Liver (tissue), 8 donors: ENCODE measurements at regions not wholly inside any gene's neighbourhood (a gene's known extent, or its start where the extent isn't known, plus 50 kb on each side); places are given as distances from the start of the nearest gene placed in this dataset.

Experiments
- DNase-seq: peaks from one replicate; pipeline ENCODE4 v3.0.0-alpha.2; 2017; ENCODE audit warnings: low spot score
- H3K27ac ChIP-seq, 2 donors: one replicate each; pipeline ENCODE4 v1.7.0; 2013; ENCODE audit warnings: inconsistent platforms in 2 of 2, low read length in 2 of 2, control low read depth in 1 of 2, low read depth in 1 of 2, mild to moderate bottlenecking in 1 of 2
- H3K27me3 ChIP-seq, 4 donors: one replicate each; pipeline versions ENCODE4 v1.6.1 to v1.7.0; 2013; ENCODE audit warnings: low read length in 3 of 4, inconsistent platforms in 1 of 4, mild to moderate bottlenecking in 1 of 4, moderate library complexity in 1 of 4; ENCODE audit not compliant: control insufficient read depth in 4 of 4, insufficient read depth in 4 of 4
- H3K36me3 ChIP-seq, 4 donors: one replicate each; pipeline versions ENCODE4 v1.6.1 to v1.7.0; 2013; ENCODE audit warnings: low read length in 3 of 4, mild to moderate bottlenecking in 3 of 4, low read depth in 1 of 4, moderate library complexity in 1 of 4; ENCODE audit not compliant: control insufficient read depth in 4 of 4, insufficient read depth in 3 of 4
- H3K4me1 ChIP-seq, 4 donors: one replicate each; pipeline versions ENCODE4 v1.6.1 to v1.7.0; 2013; ENCODE audit warnings: low read length in 3 of 4, mild to moderate bottlenecking in 3 of 4, moderate library complexity in 1 of 4; ENCODE audit not compliant: control insufficient read depth in 4 of 4, insufficient read depth in 4 of 4
- H3K4me3 ChIP-seq, 3 donors: one replicate each; pipeline versions ENCODE4 v1.6.1 to v1.7.0; 2013; ENCODE audit warnings: low read length in 3 of 3, control low read depth in 1 of 3, low read depth in 1 of 3, mild to moderate bottlenecking in 1 of 3
- H3K9ac ChIP-seq, 2 donors: one replicate each; pipeline ENCODE4 v1.7.0; 2013; ENCODE audit warnings: low read length in 2 of 2, mild to moderate bottlenecking in 2 of 2, moderate library complexity in 2 of 2, control low read depth in 1 of 2, low read depth in 1 of 2
- H3K9me3 ChIP-seq, 4 donors: one replicate each; pipeline versions ENCODE4 v1.6.1 to v1.7.0; 2013; ENCODE audit warnings: low read length in 3 of 4; ENCODE audit not compliant: control insufficient read depth in 4 of 4
- EGR1 ChIP-seq, 2 donors: IDR thresholded peaks; 2 replicates each; pipeline ENCODE4 v1.6.1; 2016 to 2018; ENCODE audit warnings: antibody characterized with exemption in 2 of 2, low read depth in 2 of 2
- FOXA1 ChIP-seq: IDR thresholded peaks from 2 replicates; pipeline ENCODE4 v1.6.1; 2016; ENCODE audit warnings: antibody characterized with exemption
- FOXA2 ChIP-seq: IDR thresholded peaks from 2 replicates; pipeline ENCODE4 v1.6.1; 2016; ENCODE audit warnings: antibody characterized with exemption
- GABPA ChIP-seq, 2 donors: IDR thresholded peaks in 1 of 2; conservative IDR thresholded peaks in 1 of 2; 2 replicates each; pipeline ENCODE4 v1.6.1; 2016; ENCODE audit warnings: antibody characterized with exemption in 2 of 2, mild to moderate bottlenecking in 1 of 2, moderate library complexity in 1 of 2
- HNF4A ChIP-seq, 2 donors: conservative IDR thresholded peaks; 2 replicates each; pipeline ENCODE4 v1.6.1; 2016; ENCODE audit warnings: antibody characterized with exemption in 2 of 2, mild to moderate bottlenecking in 2 of 2
- HNF4G ChIP-seq: IDR thresholded peaks from 2 replicates; pipeline ENCODE4 v1.6.1; 2016; ENCODE audit warnings: antibody characterized with exemption
- JUND ChIP-seq, 2 donors: IDR thresholded peaks; 2 replicates each; pipeline ENCODE4 v1.6.1; 2016; ENCODE audit warnings: antibody characterized with exemption in 2 of 2
- NR2F2 ChIP-seq: IDR thresholded peaks from 2 replicates; pipeline ENCODE4 v1.6.1; 2016; ENCODE audit warnings: antibody characterized with exemption
- RAD21 ChIP-seq, 2 donors: IDR thresholded peaks; 2 replicates each; pipeline ENCODE4 v1.6.1; 2016; ENCODE audit warnings: antibody characterized with exemption in 2 of 2, mild to moderate bottlenecking in 2 of 2
- RXRA ChIP-seq, 2 donors: IDR thresholded peaks; 2 replicates each; pipeline ENCODE4 v1.6.1; 2017 to 2018; ENCODE audit warnings: antibody characterized with exemption in 2 of 2, mild to moderate bottlenecking in 1 of 2
- SP1 ChIP-seq: IDR thresholded peaks from 2 replicates; pipeline ENCODE4 v1.6.1; 2018; ENCODE audit warnings: antibody characterized with exemption, mild to moderate bottlenecking
- TAF1 ChIP-seq: conservative IDR thresholded peaks from 2 replicates; pipeline ENCODE4 v1.6.1; 2016; ENCODE audit warnings: antibody characterized with exemption, mild to moderate bottlenecking
- YY1 ChIP-seq: IDR thresholded peaks from 2 replicates; pipeline ENCODE4 v1.6.1; 2016; ENCODE audit warnings: antibody characterized with exemption, mild to moderate bottlenecking
- WGBS: extraction: QIAGEN DNeasy Blood & Tissue Kit; methylation state at CpG from one replicate; pipeline ENCODE4 v1.1.7; 2013; 5-methylcytosine and 5-hydroxymethylcytosine counted together
- TF ChIP-seq, protein P1 (sequence below): IDR thresholded peaks from 2 replicates; pipeline ENCODE4 v1.6.1; 2016; ENCODE audit warnings: antibody characterized with exemption
- TF ChIP-seq, protein P2 (sequence below): IDR thresholded peaks from 2 replicates; pipeline ENCODE4 v1.6.1; 2016; ENCODE audit warnings: antibody characterized with exemption
- TF ChIP-seq, protein P3 (sequence below): IDR thresholded peaks from 2 replicates; pipeline ENCODE4 v1.6.1; 2016; ENCODE audit warnings: antibody characterized with exemption
- TF ChIP-seq, protein P4 (sequence below): IDR thresholded peaks from 2 replicates; pipeline ENCODE4 v1.6.1; 2016; ENCODE audit warnings: antibody characterized with exemption, mild to moderate bottlenecking
- TF ChIP-seq, protein P5 (sequence below): fragments of 150-350 bp; IDR thresholded peaks from 2 replicates; pipeline ENCODE4 v1.5.1; 2017; ENCODE audit warnings: improper control_type of control experiment, low read depth, low read length; ENCODE audit not compliant: missing input control
- donor health status: healthy.
- donor health status: healthy.
- donor health status: healthy.
- donor health status: healthy.
- donor health status: healthy.

DNA sequence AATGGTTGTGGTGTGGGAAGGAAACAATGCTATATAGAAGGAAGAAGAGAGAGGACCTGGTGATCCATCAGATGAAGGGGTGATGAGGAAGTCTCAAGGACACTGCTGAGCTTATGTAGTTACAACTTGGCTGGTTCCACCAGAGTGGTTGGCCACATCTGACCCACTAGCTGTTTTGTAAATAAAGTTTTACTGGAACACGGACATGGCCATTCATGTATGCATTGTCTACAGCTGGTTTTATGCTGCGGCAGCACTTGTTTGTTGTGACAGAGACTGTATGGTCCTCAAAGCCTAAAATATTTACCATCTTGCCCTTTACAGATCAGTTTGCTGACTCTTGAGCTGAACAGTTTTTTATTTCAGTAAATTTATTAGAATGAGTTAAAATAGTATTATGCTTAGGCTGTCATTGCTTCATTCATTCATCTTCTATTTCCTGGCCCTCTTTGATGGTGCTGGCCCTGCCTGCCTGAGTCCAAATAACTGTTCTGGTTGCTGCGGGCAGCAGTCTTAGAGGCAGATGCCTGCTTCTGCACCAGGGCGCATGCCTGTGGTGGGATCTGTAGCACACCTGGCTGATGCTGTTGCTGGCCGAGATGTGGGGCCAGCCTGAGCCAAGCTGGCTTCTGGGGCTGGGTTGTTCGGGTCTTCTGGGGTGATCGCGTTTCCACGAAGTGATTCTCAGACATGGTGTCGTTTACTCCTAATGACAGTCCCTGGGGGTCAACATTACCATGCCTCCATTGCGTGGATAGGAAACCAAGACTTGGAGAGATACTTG is 61.4 kb upstream of the WNT4 start:
- Histone ChIP-seq H3K27ac (no peak overlapping the region), H3K9ac (no peak overlapping the region), H3K4me3 (no peak overlapping the region), H3K9me3 (peaks cover 0 to 2% (median 0%) of the 10 kb centered on the region in 4 donors), H3K27me3 (peaks cover 0 to 18% (median 3%) of the 10 kb centered on the region in 4 donors), H3K36me3 (no peaks in the 10 kb centered on the region), H3K4me1 (peaks cover 0 to 4% (median 0%) of the 10 kb centered on the region in 4 donors)
- DNase-seq: no peak
- 77% methylated on average over 11 of the region's 11 CpGs for WGBS
- TF ChIP-seq, protein P1, sequence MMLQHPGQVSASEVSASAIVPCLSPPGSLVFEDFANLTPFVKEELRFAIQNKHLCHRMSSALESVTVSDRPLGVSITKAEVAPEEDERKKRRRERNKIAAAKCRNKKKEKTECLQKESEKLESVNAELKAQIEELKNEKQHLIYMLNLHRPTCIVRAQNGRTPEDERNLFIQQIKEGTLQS: no peak
- TF ChIP-seq TAF1 (no peak), YY1 (no peak), JUND (IDR thresholded peaks at IDR 0.05) (no peak), SP1 (no peak), EGR1 (IDR thresholded peaks at IDR 0.05; ENCODE audit: low read depth in 2 of 2) (no peak), HNF4A (conservative IDR thresholded peaks at IDR 0.05) (no peak), FOXA2 (no peak), HNF4G (no peak), FOXA1 (no peak), NR2F2 (no peak), GABPA (IDR thresholded peaks at IDR 0.05 in 1 of 2, conservative IDR thresholded peaks at IDR 0.05 in 1 of 2) (no peak), RXRA (IDR thresholded peaks at IDR 0.05) (no peak), RAD21 (IDR thresholded peaks at IDR 0.05) (no peak)
- TF ChIP-seq, protein P2, sequence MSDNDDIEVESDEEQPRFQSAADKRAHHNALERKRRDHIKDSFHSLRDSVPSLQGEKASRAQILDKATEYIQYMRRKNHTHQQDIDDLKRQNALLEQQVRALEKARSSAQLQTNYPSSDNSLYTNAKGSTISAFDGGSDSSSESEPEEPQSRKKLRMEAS: no peak
- TF ChIP-seq, protein P3, sequence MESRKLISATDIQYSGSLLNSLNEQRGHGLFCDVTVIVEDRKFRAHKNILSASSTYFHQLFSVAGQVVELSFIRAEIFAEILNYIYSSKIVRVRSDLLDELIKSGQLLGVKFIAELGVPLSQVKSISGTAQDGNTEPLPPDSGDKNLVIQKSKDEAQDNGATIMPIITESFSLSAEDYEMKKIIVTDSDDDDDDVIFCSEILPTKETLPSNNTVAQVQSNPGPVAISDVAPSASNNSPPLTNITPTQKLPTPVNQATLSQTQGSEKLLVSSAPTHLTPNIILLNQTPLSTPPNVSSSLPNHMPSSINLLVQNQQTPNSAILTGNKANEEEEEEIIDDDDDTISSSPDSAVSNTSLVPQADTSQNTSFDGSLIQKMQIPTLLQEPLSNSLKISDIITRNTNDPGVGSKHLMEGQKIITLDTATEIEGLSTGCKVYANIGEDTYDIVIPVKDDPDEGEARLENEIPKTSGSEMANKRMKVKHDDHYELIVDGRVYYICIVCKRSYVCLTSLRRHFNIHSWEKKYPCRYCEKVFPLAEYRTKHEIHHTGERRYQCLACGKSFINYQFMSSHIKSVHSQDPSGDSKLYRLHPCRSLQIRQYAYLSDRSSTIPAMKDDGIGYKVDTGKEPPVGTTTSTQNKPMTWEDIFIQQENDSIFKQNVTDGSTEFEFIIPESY: no peak
- TF ChIP-seq, protein P4, sequence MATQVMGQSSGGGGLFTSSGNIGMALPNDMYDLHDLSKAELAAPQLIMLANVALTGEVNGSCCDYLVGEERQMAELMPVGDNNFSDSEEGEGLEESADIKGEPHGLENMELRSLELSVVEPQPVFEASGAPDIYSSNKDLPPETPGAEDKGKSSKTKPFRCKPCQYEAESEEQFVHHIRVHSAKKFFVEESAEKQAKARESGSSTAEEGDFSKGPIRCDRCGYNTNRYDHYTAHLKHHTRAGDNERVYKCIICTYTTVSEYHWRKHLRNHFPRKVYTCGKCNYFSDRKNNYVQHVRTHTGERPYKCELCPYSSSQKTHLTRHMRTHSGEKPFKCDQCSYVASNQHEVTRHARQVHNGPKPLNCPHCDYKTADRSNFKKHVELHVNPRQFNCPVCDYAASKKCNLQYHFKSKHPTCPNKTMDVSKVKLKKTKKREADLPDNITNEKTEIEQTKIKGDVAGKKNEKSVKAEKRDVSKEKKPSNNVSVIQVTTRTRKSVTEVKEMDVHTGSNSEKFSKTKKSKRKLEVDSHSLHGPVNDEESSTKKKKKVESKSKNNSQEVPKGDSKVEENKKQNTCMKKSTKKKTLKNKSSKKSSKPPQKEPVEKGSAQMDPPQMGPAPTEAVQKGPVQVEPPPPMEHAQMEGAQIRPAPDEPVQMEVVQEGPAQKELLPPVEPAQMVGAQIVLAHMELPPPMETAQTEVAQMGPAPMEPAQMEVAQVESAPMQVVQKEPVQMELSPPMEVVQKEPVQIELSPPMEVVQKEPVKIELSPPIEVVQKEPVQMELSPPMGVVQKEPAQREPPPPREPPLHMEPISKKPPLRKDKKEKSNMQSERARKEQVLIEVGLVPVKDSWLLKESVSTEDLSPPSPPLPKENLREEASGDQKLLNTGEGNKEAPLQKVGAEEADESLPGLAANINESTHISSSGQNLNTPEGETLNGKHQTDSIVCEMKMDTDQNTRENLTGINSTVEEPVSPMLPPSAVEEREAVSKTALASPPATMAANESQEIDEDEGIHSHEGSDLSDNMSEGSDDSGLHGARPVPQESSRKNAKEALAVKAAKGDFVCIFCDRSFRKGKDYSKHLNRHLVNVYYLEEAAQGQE: no peak
- TF ChIP-seq, protein P5, sequence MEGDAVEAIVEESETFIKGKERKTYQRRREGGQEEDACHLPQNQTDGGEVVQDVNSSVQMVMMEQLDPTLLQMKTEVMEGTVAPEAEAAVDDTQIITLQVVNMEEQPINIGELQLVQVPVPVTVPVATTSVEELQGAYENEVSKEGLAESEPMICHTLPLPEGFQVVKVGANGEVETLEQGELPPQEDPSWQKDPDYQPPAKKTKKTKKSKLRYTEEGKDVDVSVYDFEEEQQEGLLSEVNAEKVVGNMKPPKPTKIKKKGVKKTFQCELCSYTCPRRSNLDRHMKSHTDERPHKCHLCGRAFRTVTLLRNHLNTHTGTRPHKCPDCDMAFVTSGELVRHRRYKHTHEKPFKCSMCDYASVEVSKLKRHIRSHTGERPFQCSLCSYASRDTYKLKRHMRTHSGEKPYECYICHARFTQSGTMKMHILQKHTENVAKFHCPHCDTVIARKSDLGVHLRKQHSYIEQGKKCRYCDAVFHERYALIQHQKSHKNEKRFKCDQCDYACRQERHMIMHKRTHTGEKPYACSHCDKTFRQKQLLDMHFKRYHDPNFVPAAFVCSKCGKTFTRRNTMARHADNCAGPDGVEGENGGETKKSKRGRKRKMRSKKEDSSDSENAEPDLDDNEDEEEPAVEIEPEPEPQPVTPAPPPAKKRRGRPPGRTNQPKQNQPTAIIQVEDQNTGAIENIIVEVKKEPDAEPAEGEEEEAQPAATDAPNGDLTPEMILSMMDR: no peak
